RPMI7951 (cell line): ENCODE measurements at regions not wholly inside any gene's neighbourhood (a gene's known extent, or its start where the extent isn't known, plus 50 kb on each side); places are given as distances from the start of the nearest gene placed in this dataset.

Experiments used
- DNase-seq: peaks from one replicate; pipeline ENCODE4 v3.0.0-alpha.2; 2012; ENCODE audit warnings: low read depth

GRCh38 chr6:138607478-138608433, 108.5 kb upstream of the NHSL1 start:
- DNase-seq, result no peak

DNA sequence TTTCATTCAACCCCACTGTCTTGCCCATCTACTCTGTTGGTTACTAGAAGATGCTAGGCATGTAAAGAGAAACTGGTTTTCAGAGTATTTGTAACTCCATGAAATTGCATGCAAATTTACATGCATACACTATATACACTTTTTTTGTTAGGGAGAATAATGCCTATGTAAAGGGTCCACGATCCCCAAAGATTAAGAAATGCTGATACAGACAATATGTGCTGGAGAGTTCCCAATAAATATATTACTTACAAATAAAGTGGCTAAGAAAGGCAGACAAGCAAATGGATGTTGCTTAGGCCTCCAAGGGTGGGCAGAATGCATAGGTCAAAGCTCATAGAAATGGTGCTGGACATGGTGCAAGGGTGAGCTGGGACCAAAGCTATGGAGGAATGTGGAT, 109.6 kb upstream of the NHSL1 start:
- no peak for DNase-seq

- peak; percentile 18 for DNase-seq
These were observed 110.6 kb upstream of the NHSL1 start for GRCh38 chr6:138609801-138610430.

DNA sequence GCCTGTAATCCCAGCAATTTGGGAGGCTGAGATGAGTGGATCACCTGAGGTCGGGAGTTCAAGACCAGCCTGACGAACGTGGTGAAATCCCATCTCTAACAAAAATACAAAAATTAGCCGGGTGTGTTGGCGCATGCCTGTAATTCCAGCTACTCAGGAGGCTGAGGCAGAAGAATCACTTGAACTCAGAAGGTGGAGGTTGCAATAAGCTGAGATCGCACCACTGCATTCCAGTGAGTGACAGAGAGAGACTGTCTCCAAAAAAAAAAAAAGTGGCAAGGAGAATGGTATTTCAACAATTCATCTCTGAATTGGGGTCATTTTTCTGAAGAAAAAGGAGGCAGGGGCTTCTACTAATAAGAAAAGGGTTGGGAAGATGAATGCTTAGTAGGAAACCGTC, 111.5 kb upstream of the NHSL1 start:
- no peak for DNase-seq

DNA sequence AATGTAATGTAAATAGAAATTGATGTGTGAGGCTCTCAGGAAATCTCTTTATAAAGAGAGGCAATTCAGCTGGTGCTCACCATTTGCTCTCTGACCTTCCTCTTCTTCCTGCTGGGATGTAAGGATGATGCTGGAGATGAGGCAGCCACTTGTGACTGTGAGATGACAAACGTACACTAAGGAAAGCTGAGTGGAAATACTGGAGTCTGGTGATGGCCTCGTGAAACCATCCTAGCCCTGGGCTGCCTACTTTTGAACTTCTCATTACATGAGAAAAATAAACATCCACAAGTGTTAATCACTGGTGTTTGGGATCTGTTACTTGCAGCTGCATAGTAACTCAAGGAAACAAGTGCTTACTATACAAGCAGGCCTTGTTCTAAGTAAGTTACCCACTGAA, 114.9 kb upstream of the NHSL1 start:
- DNase-seq, result no peak

GRCh38 chr6:138618168-138618567, 118.9 kb upstream of the NHSL1 start:
- no peak for DNase-seq

DNA sequence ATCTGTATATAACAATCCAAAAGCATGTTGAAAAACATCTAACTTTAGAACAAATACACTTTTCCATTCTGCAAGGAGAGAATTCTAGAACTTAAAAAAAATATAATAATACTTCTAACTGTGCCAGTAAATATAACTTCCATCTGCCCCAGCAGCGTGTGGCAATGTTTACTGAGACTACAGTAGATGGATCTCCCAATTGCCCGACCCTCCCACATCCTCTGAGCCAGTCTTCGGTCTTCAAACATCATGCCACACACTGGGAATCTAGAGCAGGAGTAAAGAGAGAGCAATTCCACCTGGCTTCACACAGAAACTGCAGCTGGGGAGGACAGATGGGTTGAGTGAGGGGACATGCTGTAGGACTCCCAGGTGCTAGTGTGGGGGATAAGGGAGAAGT, 121.3 kb upstream of the NHSL1 start:
- DNase-seq, result no peak

DNA sequence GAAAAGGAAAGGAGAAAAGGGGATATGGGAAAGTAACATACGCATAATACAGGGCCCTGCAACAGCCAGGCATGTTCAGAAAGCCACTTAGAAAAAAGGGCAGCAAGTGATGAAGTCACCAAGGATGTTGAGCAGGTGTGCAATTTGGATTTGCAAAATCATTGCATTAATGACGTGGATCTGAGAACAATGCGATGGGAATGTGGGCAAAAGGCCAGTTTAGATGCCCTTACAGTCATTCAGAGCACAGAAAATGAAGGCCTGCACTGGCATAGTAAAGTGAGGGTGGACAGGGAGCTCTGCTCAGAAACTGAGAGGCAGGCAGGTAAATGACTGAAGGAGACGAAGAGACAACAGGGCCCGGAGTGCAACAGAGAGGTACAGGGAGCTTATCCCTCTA, 123.7 kb upstream of the NHSL1 start:
- peak; percentile 6 for DNase-seq

DNA sequence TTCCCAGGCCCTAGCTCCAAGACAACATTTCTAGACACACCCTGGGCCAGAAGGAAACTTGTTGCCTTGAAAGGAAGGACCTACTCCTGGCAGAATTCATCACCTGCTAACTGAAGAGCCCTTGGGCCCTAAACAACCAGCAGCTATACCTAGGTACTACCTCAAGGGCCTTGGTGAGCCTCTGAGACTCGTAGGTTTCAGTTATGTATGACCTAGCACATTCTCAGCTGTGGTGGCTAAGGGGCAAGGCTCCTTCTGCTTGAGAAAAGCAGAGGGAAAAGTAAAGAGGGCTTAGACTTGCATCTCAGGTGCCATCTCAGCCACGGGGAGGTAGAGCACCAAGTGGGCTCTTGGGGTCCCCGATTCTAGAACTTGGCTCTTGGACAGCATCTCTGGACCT, 132.3 kb upstream of the NHSL1 start:
- DNase-seq, result no peak

- DNase-seq, result no peak
These were observed 135.7 kb upstream of the CCDC28A start for GRCh38 chr6:138637822-138638221.

DNA sequence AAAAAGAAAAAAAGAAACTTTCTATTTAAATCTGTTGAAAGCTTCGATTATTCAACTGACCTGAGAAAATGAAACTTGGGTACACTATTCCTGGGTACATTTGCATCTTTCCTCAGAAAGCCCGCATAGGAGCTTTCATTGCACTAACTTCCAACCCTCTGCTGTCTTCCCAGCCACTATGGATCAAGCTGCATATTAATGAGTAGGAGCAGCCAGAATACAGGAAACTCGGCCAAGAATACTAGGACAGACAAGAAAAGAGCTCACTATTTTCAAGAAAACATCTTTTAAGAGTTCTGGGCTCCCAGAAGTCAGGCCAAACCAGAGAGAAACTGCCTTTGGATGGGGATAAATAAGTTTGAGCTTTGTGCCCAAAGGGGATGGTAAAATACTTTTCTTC, 135.0 kb upstream of the CCDC28A start:
- DNase-seq, result no peak

DNA sequence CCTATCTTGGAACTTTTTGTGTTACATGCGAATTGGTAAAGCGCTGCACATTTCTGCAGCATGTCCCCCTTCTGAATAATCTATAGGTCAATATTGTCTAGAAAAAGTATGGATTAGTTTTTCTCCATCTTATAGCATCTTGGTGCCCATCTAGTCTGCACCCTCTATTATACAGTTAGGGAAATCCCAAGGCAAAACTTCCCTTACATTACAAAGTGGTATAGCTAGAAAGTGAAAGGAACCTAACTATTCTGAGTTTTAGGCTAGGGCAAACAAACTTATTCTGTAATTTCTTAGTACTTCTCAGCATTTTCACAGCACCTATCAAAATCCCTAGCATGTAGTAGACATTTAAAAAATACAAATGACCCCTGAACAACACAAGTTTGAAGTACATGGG, 133.5 kb upstream of the CCDC28A start:
- no peak for DNase-seq

DNA sequence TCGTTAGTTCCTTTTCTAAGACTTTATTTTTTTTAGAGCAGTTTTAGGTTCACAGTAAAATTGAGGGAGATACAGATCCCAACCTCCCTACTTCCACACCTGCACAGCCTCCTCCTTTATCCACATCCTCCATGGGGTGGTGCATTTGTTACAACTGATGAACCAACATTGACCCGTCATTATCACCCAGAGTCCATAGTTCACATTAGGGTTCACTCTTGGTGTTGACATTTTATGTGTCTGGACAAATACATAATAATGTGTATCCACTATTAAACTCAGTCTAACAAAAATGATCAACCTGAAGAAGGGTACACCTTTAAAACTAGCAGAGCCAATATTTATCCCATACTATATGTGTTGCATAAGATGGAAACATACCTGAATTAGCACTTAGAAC, 130.4 kb upstream of the CCDC28A start:
- DNase-seq, result no peak

GRCh38 chr6:138645976-138646640, 127.5 kb upstream of the CCDC28A start:
- DNase-seq, result no peak

DNA sequence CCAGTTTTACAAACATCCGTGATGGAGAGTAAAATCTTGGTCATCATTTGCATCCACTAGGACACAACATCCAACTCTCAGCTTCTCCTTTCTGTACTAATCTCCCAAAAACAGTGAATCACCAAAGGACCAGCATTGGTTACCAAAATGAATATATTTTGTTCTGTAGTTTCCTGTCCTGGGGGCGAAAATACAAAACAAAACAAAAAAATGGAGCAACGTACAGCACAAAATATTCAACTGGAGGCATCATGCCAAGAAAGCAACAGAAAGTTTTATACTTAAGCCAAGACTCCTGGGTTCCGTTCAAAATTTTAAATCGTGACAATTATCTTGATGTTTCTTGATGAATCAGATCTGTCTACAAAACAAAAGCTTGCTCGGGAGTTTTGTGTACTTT, 126.6 kb upstream of the CCDC28A start:
- peak; percentile 67 for DNase-seq

DNA sequence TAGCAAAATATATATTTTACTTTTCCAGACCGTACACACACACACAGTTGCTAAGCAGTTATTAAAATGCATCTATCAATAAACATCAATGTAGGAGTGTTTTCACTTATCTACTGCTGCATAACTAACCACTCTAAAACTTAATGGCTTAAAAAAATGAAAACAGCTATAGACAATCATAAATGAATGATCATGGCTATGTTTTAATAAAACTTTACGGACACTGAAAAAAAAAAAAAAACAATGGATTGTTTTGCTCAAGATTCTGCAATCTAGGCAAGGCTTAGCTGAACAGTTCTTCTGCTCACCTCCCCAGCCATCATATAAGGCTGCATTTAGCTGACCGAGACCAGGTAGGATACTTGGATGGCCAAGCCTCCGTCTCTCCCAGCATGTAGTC, 125.4 kb upstream of the CCDC28A start:
- DNase-seq, result no peak

DNA sequence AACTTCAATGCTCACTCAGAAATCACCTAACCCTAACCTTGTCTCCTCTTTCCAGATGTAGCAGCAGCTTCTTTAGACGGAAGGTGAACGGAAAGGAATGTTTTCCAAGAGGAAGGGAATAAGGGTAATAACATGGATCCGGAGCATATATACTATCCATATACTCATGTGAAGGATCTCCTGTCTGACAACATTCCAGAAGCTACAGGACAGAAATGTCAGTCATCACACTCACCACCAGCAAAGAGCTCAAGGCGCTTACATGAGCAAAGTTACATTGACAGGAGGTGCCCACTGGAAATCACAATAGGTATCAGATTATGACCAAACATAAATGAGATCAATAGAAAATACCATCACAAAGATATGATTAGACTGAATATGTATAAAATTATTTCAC, 122.1 kb upstream of the CCDC28A start:
- DNase-seq, result no peak

GRCh38 chr6:138652824-138653223, 120.7 kb upstream of the CCDC28A start:
- DNase-seq, result no peak

- DNase-seq, result no peak
These were observed 120.1 kb upstream of the CCDC28A start for GRCh38 chr6:138653435-138653834.

- peak; percentile 68 for DNase-seq
These were observed 118.6 kb upstream of the CCDC28A start for GRCh38 chr6:138654715-138655634.

DNA sequence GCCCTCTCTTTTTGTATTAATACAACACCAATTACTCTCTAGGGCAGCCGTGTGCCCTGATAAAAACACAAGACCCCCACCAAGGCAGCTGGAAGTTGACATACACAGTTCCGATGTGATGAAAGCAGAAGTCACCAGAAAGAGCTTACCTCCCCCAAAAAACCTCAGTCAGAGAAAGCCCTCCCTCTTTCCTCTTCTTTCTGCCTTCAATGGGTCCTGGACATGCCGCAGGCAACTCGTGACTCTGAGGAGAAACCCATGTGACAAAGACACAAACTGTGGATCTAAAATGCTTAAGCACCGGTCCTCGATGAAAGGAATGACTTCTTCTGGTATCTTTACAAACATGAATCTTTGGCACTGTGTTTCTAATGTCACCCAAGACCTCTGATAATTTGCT, 117.7 kb upstream of the CCDC28A start:
- peak; percentile 71 for DNase-seq
